ENCODE measurements at regions not wholly inside any gene's neighbourhood (a gene's known extent, or its start where the extent isn't known, plus 50 kb on each side); places are given as distances from the start of the nearest gene placed in this dataset.

DNA sequence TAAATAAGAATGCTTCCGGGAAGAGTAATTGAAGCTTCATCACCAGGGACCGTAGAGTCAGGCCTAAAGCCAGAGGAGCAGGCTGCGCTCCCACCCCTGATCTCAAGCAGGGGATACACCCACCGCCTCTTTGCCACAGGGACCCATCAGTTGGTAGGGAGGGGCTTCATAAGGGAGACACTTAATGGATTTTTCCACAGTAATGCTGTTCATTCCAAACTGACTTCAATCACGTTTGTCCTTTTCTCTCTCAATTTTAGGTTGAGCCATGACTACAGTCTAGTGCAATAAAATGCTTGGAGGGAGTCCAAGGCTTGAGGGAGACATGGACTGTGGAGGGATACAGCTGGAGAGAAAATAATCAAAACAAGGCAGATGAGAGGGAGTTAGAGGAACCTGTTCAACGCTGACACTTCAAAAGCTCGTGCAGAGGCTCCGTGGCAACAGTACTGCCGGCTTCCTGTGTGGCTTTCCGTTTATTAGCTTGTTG is 111.5 kb downstream of the SEC16B start:
- H4K20me1 ChIP-seq (ENCODE audit: low read depth): no peaks in the 10 kb centered on the region
- no peaks in the 10 kb centered on the region for H3K9me3 ChIP-seq (ENCODE audit: low read depth)
- no peaks in the 10 kb centered on the region for H3K79me2 ChIP-seq (ENCODE audit: low read depth)
- Mint-ChIP-seq H3K36me3 (no peaks in the 10 kb centered on the region), H3K27ac (no peak overlapping the region), H3K4me1 (peaks cover 14% of the 10 kb centered on the region), H3K27me3 (ENCODE audit: insufficient read depth, low read depth) (peaks cover 2% of the 10 kb centered on the region), H3K9me3 (peaks cover 5% of the 10 kb centered on the region), H3K4me3 (no peak overlapping the region)
- H3K4me1 ChIP-seq: peaks cover 8% of the 10 kb centered on the region
- H3K27ac ChIP-seq: no peak overlapping the region
- no peak for DNase-seq (ENCODE audit: low spot score)
- H3K27me3 ChIP-seq: no peaks in the 10 kb centered on the region
- H2AFZ ChIP-seq (replicated peaks): no peak overlapping the region
- no peak overlapping the region for H3K4me2 ChIP-seq
- TF ChIP-seq EZH2phosphoT487 (IDR thresholded peaks at IDR 0.05): no peak
- no peak overlapping the region for H3K4me3 ChIP-seq
- H3K36me3 ChIP-seq: no peaks in the 10 kb centered on the region
- H3F3A ChIP-seq (ENCODE audit: low read depth): no peaks in the 10 kb centered on the region
- H3K9ac ChIP-seq: no peak overlapping the region

DNA sequence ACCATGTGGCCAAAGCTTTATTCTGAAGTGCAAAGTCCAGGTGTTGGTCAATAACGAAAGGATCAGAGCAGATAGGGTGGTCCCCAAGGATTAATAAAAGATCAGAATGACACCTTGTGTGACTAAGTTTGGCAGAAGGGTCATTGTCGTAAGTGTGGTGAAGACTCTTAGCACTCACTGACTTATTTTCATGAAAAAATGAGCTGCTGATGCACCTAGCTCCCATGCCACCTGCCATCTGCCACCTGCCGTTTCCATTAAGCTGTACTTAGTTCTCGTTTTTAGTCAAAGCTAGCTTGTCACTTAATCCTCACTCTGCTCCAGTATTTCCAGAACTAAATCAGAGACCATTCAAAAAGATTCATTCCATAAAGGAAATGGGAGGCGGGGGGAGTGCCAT is 112.6 kb downstream of the SEC16B start:
- no peaks in the 10 kb centered on the region for H3K36me3 ChIP-seq
- no peak overlapping the region for H3K27ac ChIP-seq
- H3K79me2 ChIP-seq (ENCODE audit: low read depth): no peaks in the 10 kb centered on the region
- H3K4me1 ChIP-seq: peaks cover 8% of the 10 kb centered on the region
- H3K9ac ChIP-seq: no peak overlapping the region
- TF ChIP-seq, protein P1, sequence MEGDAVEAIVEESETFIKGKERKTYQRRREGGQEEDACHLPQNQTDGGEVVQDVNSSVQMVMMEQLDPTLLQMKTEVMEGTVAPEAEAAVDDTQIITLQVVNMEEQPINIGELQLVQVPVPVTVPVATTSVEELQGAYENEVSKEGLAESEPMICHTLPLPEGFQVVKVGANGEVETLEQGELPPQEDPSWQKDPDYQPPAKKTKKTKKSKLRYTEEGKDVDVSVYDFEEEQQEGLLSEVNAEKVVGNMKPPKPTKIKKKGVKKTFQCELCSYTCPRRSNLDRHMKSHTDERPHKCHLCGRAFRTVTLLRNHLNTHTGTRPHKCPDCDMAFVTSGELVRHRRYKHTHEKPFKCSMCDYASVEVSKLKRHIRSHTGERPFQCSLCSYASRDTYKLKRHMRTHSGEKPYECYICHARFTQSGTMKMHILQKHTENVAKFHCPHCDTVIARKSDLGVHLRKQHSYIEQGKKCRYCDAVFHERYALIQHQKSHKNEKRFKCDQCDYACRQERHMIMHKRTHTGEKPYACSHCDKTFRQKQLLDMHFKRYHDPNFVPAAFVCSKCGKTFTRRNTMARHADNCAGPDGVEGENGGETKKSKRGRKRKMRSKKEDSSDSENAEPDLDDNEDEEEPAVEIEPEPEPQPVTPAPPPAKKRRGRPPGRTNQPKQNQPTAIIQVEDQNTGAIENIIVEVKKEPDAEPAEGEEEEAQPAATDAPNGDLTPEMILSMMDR (IDR thresholded peaks at IDR 0.05): no peak
- TF ChIP-seq EZH2 (IDR thresholded peaks at IDR 0.05) (no peak), EZH2phosphoT487 (IDR thresholded peaks at IDR 0.05) (no peak)
- H3F3A ChIP-seq (ENCODE audit: low read depth): no peaks in the 10 kb centered on the region
- no peaks in the 10 kb centered on the region for H3K36me3 Mint-ChIP-seq
- H3K27me3 ChIP-seq: no peaks in the 10 kb centered on the region
- no peak overlapping the region for H2AFZ ChIP-seq (replicated peaks)
- H3K4me3 Mint-ChIP-seq: no peak overlapping the region
- DNase-seq (ENCODE audit: low spot score): no peak
- H3K27me3 Mint-ChIP-seq (ENCODE audit: insufficient read depth, low read depth): peaks cover 2% of the 10 kb centered on the region
- H3K4me3 ChIP-seq: no peak overlapping the region
- H3K9me3 Mint-ChIP-seq: peaks cover 5% of the 10 kb centered on the region
- H3K9me3 ChIP-seq (ENCODE audit: low read depth): no peaks in the 10 kb centered on the region
- H3K27ac Mint-ChIP-seq: no peak overlapping the region
- H3K4me1 Mint-ChIP-seq: peaks cover 14% of the 10 kb centered on the region
- H4K20me1 ChIP-seq (ENCODE audit: low read depth): no peaks in the 10 kb centered on the region
- H3K4me2 ChIP-seq: no peak overlapping the region

DNA sequence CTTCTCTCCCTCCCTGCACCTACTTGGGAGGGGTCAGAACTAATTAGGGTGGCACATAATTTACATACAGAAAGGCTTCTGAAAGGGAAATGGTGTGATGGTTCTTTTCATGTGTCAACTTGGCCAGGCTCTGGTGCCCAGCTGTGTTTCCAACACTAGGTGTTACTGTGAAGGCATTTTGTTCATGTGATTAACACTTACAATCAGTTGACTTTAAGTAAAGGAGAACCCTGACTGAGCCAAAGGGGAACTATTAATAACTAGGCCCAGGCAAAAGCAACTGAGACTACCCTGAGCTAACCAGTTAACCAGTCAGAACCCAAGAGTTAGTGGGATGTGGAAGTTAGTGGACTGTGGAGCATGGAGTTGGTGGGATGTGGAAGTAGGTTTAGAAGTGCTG is 114.9 kb downstream of the SEC16B start:
- no peak for TF ChIP-seq EZH2phosphoT487 (IDR thresholded peaks at IDR 0.05)
- TF ChIP-seq, protein P1 (IDR thresholded peaks at IDR 0.05): no peak
- no peak for TF ChIP-seq EZH2 (IDR thresholded peaks at IDR 0.05)
- H3K4me2 ChIP-seq: no peak overlapping the region
- H3F3A ChIP-seq (ENCODE audit: low read depth): no peaks in the 10 kb centered on the region
- DNase-seq (ENCODE audit: low spot score): no peak
- no peaks in the 10 kb centered on the region for H3K36me3 ChIP-seq
- peaks cover 5% of the 10 kb centered on the region for H3K9me3 Mint-ChIP-seq
- no peak overlapping the region for H2AFZ ChIP-seq (replicated peaks)
- H3K27me3 Mint-ChIP-seq (ENCODE audit: insufficient read depth, low read depth): peaks cover 2% of the 10 kb centered on the region
- H3K9ac ChIP-seq: no peak overlapping the region
- H3K4me1 Mint-ChIP-seq: peaks cover 14% of the 10 kb centered on the region
- H3K4me1 ChIP-seq: peaks cover 8% of the 10 kb centered on the region
- H3K9me3 ChIP-seq (ENCODE audit: low read depth): no peaks in the 10 kb centered on the region
- H4K20me1 ChIP-seq (ENCODE audit: low read depth): no peaks in the 10 kb centered on the region
- no peak overlapping the region for H3K27ac ChIP-seq
- no peaks in the 10 kb centered on the region for H3K79me2 ChIP-seq (ENCODE audit: low read depth)
- no peak overlapping the region for H3K4me3 Mint-ChIP-seq
- H3K36me3 Mint-ChIP-seq: no peaks in the 10 kb centered on the region
- H3K27me3 ChIP-seq: no peaks in the 10 kb centered on the region
- no peak overlapping the region for H3K4me3 ChIP-seq
- no peak overlapping the region for H3K27ac Mint-ChIP-seq

DNA sequence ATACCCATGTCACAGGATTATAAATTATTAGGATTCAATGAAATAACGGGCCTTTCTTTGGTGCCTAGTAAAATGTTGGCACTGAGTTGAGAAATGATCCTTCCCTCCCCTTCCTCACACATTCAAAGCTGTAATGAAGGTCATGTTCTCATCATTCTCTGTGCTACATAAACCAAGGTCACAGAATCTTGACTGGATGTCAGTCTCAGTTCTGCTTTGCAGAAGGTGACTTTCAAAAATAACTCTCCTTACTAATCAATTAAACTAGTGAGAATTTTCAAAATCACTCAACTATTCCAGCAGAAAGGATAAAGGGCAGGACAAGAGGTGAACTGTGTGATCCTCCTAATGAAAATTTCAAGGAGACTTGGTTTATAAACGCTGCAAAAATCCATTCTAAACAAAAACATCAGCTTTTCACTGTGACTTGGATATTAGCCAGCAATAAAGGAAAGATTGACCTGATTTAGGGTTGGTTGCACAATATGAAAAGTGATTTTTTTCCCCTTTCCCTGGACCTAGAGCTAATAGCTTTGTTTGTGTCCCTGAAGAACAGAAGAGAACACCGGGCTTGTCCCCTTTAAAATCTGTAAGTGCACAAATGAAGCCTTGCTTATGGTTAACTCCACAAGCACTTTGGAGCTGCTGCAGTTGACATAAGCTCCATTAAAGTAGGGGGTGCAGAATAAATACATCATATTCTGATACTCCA is 120.1 kb downstream of the SEC16B start:
- peaks cover 4% of the 10 kb centered on the region for H3K27me3 Mint-ChIP-seq (ENCODE audit: insufficient read depth, low read depth)
- H3K36me3 Mint-ChIP-seq: no peaks in the 10 kb centered on the region

More for the DNA sequence above, 120.1 kb downstream of the SEC16B start:
- H3K4me1 ChIP-seq: no peaks in the 10 kb centered on the region
- Mint-ChIP-seq H3K4me3 (no peak overlapping the region), H3K27ac (no peak overlapping the region), H3K9me3 (peaks cover 5% of the 10 kb centered on the region), H3K4me1 (peaks cover 3% of the 10 kb centered on the region)
- no peaks in the 10 kb centered on the region for H4K20me1 ChIP-seq (ENCODE audit: low read depth)
- no peaks in the 10 kb centered on the region for H3K36me3 ChIP-seq
- DNase-seq (ENCODE audit: low spot score): no peak
- TF ChIP-seq, protein P1 (IDR thresholded peaks at IDR 0.05): no peak
- TF ChIP-seq EZH2phosphoT487 (IDR thresholded peaks at IDR 0.05) (no peak), EZH2 (IDR thresholded peaks at IDR 0.05) (no peak)
- H3K9me3 ChIP-seq (ENCODE audit: low read depth): no peaks in the 10 kb centered on the region
- no peak overlapping the region for H3K27ac ChIP-seq
- H3K79me2 ChIP-seq (ENCODE audit: low read depth): no peaks in the 10 kb centered on the region
- H3K4me3 ChIP-seq: no peak overlapping the region
- H3K9ac ChIP-seq: no peak overlapping the region
- H3K4me2 ChIP-seq: no peak overlapping the region
- no peak overlapping the region for H2AFZ ChIP-seq (replicated peaks)
- no peaks in the 10 kb centered on the region for H3F3A ChIP-seq (ENCODE audit: low read depth)
- H3K27me3 ChIP-seq: no peaks in the 10 kb centered on the region
